HG03521 (cell line): ENCODE measurements at regions not wholly inside any gene's neighbourhood (a gene's known extent, or its start where the extent isn't known, plus 50 kb on each side); places are given as distances from the start of the nearest gene placed in this dataset.

ENCODE experiments used
- ATAC-seq: cut with Tn5 transposase; IDR thresholded peaks from one replicate; pipeline ENCODE4 v1.9.1; 2021; ENCODE audit warnings: mild to moderate bottlenecking, moderate library complexity; ENCODE audit not compliant: unreplicated experiment

- ATAC-seq = peak; percentile 97
Measured at GRCh38 chr9:103397868-103398600, 402.9 kb downstream of the CYLC2 start.

DNA sequence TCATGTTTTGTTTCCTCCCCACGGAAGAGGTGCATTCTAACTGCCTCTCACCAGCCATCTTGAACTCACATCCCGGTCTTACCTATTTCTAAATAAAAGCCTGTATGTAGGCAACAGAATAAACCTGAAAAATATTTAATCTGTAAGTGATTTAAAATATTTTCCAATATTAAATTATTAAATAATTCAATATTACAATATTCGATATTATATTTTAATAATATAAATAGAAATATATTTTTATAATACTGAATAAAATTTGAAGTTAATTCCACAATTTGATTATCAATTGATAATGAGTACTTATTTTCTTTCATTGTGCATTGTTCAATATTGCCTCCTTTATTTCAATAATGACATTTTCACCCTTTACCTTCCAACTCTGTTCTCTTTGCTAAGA, 404.4 kb downstream of the CYLC2 start:
- ATAC-seq = no peak

- no peak for ATAC-seq
Measured at GRCh38 chr9:103407260-103407659, 412.1 kb downstream of the CYLC2 start.

- no peak for ATAC-seq
Measured at GRCh38 chr9:103410059-103410458, 414.9 kb downstream of the CYLC2 start.

DNA sequence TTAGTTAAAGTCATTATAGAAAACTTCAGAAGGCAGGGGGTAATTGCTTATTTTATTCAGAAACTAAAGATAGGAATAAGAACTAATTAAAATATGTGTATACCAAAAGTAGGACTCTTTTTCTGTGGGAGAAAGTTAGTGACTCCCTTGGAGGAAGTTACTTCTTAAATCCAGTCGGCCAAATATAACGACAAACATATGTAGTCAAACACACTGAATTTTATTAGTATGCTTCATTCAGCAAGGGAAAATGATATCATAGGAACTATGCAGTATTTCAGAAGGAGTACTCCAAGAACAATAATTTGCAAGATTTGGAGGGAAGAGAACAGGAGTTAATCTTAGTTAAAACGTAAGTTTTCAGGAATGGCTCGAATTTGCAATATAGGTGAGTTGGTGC, 432.6 kb downstream of the CYLC2 start:
- no peak for ATAC-seq

GRCh38 chr9:103430469-103430868, 435.3 kb downstream of the CYLC2 start:
- ATAC-seq = no peak

DNA sequence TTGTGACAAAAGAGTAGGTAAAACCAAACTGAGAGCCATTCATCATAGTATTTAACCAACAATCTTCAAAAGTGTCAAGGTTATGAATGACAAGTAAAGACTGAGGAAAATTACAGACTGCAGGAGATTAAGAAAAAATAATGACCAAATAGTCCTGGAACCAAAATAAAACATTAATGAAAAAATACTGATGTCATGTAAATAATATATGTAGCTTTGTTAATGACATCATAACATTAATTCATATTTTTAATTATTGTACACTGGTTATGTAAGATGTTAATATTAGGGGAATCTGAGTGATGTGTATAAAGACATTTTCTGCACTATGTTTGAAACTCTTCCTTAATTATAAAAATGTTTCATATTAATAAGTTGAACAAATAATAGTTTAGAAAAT, 436.7 kb downstream of the CYLC2 start:
- ATAC-seq = no peak

DNA sequence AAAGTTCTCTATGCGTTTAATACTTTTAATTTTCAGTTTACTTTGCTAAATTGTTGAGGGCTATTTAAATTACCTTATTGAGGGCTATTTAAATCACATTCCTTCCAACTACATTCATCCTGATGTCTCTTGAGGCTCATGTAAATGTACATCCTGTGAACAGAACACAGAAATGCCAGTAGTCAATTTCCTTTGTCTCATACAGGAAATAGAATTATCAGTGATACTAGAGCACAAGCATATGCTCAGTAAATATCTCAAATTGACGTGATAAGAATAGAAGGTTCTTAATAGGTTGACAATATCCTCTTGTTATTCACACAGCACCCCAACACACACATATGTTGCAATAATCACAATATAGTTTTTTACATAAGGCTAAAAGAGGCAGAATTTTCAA, 449.0 kb downstream of the CYLC2 start:
- ATAC-seq = no peak

- no peak for ATAC-seq
Measured at GRCh38 chr9:103458826-103459225, 463.7 kb downstream of the CYLC2 start.

GRCh38 chr9:103471241-103471640, 476.1 kb downstream of the CYLC2 start:
- no peak for ATAC-seq

DNA sequence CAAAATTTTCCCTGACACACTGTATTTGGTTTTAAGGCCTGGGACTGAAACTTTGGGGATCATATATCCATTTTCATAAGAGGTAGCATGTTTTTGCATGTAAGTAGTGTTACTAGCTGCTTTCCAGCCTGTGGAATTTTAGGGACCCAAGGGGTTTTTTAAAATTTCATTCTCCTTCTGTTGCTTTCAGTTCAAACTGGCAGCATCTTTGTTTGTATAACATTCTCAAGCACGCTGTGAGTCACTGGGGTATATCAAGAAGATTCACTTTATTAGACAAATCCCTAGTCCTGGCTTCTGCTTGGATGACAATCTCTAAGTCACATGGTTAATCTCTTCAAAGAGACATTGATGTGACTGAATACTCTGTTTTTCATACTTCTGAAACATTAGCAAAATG, 479.0 kb downstream of the CYLC2 start:
- ATAC-seq = no peak

DNA sequence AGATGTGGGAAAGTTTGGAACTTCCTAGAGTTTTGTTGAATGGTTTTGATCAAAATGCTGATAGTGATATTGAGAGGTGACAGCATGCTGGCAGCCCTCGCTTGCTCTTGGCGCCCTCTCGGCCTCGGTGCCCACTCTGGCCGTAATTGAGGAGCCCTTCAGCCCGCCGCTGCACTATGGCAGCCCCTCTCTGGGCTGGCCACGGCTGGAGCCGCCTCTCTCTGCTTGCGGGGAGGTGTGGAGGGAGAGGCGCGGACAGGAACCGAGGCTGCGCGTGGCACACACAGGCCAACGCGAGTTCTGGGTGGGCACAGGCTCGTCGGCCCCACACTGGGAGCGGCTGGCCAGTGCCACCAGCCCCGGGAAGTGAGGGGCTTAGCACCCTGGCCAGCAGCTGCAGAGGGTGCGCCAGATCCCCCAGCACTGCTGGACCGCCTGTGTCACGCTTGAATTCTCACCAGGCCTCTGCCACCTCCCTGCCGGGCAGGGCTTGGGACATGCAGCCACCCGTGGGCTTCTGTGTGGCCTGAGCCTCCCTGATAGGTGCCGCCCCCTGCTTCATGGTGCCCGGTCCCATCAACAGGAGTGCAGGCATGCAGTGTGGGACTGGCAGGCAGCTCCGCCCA, 488.5 kb downstream of the CYLC2 start:
- no peak for ATAC-seq

DNA sequence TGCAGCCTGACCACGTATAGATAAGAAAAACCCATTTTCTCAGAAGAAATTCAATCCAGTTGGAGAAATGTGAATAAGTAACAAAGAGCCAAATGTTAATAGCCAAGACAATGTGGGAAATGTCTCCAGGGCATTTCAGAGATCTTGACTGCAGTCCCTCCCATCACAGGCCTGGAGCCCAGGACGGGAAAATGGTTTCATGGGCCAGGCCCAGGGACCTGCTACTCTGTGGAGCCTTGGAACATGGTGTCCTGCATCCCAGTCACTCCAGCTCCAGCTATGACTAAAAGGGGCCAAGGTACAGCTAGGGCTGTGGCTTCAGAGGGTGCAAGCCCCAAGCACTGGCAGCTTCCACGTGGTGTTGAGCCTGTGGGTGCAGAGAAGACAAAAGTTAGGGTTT, 490.0 kb downstream of the CYLC2 start:
- ATAC-seq = no peak

- no peak for ATAC-seq
Measured at GRCh38 chr9:103514767-103515166, 519.6 kb downstream of the CYLC2 start.

DNA sequence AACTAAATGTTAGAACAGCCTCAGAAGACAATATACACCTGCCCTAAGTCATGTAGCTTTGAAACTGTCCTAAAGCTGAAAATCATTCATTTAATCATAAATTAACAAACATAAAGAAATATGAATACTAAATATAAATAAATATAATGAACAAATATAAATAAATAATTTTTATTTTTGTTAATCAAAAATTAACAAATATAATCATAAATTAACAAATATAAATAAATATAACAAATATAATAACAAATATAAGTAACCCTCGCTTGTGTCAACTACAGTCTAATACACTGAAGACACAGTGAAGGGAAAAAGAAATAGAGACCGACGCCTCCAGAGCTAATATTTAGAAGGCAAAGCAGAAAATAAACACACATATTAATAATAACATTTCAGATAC, 527.3 kb downstream of the CYLC2 start:
- ATAC-seq = no peak

DNA sequence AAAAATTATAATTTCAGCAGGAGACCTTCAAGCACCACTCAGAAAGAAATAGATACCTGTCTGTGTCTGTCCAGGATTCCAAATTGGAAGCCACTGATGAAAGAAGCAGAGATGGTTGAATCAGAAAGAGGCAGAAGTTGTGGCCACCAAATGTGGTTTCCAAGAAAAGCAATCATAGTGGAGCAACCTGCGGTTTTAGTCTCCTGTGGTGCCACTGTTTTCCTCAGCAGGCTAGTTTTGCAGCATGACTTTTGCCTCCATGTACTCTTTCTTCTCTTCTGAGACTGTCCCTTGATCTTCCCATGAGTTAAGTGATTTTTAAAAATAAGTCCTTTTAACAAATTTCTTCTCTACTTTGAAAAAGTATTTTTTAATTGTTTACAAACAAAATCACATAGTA, 535.8 kb downstream of the CYLC2 start:
- ATAC-seq = no peak

DNA sequence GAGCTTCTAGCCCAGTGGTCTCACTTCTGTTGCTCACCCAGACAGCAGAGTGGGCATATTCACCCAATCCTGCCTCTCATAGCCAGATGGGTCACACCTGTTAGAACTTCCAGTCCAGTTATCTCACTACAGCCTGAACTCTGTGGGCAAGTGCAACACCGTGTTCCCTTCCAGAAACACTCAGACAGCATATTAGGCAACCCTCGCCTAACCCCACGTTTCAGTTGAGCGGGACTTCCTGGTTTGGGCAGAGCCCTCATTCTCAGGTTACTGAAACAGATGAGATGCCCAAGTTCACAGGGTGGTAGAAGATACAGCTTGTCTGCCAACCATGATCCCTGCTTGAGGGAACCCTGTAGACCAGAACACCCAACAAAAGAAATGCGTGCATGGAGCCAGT, 538.2 kb downstream of the CYLC2 start:
- ATAC-seq = no peak

DNA sequence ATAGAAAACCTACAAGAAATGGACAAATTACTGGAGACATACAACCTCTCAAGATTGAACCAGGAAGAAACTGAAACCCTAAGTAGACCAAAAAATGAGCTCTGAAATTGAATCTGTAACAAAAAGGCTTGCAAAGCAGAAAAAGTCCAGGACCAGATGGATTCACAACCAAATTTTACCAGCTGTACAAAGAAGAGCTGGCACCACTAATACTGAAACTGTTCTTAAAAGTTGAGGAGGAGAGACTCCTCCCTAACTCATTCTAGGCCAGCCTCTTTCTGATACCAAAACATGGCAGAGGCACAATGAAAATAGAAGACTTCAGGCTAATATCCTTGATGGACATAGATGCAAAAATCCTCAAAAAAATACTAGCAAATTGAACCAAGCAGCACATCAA, 542.3 kb downstream of the CYLC2 start:
- no peak for ATAC-seq

DNA sequence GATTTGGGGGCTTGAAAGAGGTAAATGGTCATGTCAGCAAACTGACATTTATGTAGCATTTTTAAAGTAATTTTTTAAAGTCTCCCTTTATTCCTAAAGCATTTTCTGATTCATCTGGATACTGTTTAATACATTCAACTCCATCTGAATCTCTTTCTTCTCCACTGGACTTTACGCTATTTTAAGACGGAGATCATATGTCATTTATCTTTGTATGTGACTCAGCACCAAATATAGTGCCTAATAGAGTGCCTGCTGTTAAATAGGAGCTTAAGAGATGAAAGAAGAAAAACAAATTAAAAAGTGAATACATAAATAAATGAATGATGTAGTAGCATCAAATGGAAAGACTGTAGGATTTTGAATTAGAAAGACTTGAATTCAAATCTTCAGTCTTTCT, 548.8 kb upstream of the SMC2 start:
- no peak for ATAC-seq

DNA sequence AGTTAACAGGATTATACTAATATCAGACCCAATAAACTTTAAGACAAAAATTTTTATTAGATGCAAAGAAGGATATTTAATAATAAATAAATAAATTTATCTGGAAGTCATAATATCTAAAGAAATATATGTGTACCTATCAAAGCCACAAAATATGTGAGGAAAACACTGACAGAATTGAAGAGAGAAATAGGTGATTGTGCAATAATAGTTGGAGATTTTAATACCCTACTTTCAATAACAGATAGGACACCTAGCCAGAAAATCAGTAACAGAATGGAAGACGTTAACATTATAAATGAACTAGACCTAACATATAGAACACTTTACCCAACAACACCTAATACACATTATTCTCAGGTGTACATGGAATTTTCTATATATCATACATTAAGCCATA, 541.4 kb upstream of the SMC2 start:
- no peak for ATAC-seq

DNA sequence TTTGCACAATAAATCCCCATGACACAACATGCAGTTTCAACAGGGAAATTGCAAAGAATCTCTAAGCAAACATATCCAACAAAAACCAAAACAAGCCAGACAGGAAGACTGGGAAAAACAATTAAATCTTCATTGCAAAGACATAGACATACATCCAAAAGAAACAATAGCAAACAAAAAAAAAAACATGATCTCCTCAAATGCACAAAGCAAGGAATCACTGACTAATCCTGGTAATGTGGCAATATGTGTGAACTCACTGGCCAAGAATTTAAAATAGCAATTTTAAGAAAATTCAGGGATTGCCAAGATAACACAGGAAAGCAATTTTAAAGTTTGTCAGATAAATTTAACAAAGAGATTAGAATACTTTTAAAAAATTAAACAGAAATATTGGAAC, 520.1 kb upstream of the SMC2 start:
- no peak for ATAC-seq

DNA sequence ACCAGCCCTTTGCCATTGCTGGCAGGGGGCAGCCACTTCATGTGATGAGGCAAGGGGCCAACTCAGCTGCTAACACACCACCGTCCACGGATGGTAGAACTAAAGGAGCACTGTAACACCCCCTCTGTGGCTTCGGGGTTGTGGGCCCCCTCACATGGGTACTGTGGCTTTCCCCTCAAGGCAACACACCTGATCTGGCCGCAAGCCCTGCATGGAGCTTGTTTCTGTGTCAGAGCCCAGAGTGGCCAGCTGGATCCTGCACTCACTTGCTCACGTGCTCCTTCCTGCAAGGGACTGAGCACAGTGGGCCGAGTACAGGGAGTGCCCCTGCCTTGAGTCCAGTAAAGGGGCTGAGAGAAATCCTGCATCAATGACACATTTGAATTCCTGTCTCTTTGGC, 507.4 kb upstream of the SMC2 start:
- no peak for ATAC-seq

DNA sequence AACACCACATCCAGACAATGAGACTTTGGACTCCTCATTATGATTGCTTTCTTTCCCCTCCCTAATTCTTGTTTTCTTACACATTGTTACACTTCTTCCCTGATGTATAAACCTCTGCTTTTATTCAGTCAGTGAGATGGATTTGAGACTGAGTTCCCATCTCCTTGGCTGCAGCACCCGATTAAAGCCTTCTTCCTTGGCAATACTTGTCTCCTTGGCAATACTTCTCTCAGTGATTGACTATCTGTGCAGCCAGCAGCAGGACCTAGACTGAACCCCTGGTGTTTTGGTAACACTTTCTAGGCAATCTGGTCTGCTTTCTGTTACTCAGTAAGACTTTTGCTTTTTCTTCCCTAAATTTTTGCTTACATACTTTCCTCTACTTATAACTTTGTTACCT, 492.8 kb upstream of the SMC2 start:
- ATAC-seq = no peak
